ENCODE measurements at regions not wholly inside any gene's neighbourhood (a gene's known extent, or its start where the extent isn't known, plus 50 kb on each side); places are given as distances from the start of the nearest gene placed in this dataset.
"Not testable (repeated sequence)": the region's sequence is repeated elsewhere in the genome, so short reads cannot be mapped to it uniquely, and the experiment has no call there.

DNA sequence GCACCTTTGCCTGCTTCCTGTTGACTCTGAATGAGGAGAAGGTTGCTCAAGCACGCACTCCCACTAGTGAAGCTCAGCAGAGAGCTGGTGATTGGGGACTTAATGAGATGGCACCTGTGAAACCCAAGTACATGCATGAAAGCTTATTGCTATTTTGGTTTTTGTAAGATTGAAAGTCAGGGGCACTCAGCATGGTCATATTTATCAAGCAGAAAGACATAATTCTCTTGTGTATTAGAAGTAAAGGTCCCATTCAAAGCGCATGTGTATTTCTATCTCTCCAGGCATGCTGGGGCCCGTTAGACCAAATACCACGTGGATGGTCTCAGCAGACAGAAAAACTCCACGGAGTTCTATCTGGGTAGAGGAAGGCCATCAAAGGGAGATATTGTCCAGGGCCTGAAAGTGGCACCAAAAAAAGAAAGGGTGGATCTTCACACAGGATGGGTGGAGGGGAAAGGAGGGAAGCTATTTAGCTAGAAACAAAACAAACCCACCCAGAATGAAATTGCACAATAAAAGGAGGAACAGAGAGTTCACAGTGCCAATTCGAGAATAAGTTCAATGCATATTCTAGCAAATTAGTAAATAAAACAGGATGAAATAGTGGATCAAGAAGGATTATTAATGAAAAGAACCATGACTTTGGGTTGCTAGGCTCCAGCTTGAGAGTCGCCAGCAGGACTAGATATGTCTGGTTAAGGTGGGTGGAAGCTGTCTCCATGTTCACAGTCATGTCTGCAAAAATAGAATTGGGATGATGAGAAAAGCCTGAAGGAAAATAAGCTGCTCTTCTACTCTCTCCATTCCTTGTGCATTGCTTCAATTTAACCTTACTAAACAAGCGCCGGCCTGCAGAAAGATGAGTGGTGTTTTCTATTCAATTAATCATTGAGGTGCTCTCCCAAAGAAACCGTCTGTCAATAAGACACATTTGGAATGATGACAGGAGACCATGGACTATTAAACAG is 224.9 kb upstream of the DTNBP1 start:
- Histone ChIP-seq H3K27me3 (replicated peaks; ENCODE audit: insufficient read depth) (no peaks in the 10 kb centered on the region), H3K4me3 (no peak overlapping the region), H3K36me3 (no peaks in the 10 kb centered on the region), H3K9me3 (no peaks in the 10 kb centered on the region), H3K4me1 (replicated peaks) (no peaks in the 10 kb centered on the region), H3K27ac (no peak overlapping the region)
- no peak for DNase-seq (ENCODE audit: low spot score)
- 51% methylated on average over 10 of the region's 10 CpGs for WGBS
- no peak for TF ChIP-seq POLR2AphosphoS5 (IDR thresholded peaks at IDR 0.05)
- TF ChIP-seq CTCF (IDR thresholded peaks at IDR 0.05): no peak
- TF ChIP-seq POLR2A (IDR thresholded peaks at IDR 0.05): no peak
- intact Hi-C loops (cut with DNase I): no loop called here

GRCh38 chr6:15885624-15886023 is 222.8 kb upstream of the DTNBP1 start:
- no peak overlapping the region for H3K27ac ChIP-seq
- 93% methylated on average over 5 of the region's 5 CpGs for WGBS
- no peaks in the 10 kb centered on the region for H3K36me3 ChIP-seq
- H3K4me1 ChIP-seq (replicated peaks): no peaks in the 10 kb centered on the region
- no peak for TF ChIP-seq POLR2A (IDR thresholded peaks at IDR 0.05)
- TF ChIP-seq CTCF (IDR thresholded peaks at IDR 0.05): no peak
- TF ChIP-seq POLR2AphosphoS5 (IDR thresholded peaks at IDR 0.05): no peak
- no peaks in the 10 kb centered on the region for H3K27me3 ChIP-seq (replicated peaks; ENCODE audit: insufficient read depth)
- no peak overlapping the region for H3K4me3 ChIP-seq
- DNase-seq (ENCODE audit: low spot score): no peak
- intact Hi-C loops (cut with DNase I): no loop called here
- no peaks in the 10 kb centered on the region for H3K9me3 ChIP-seq

GRCh38 chr6:15883593-15883992 is 220.8 kb upstream of the DTNBP1 start:
- H3K9me3 ChIP-seq; H3K27me3 ChIP-seq (replicated peaks; ENCODE audit: insufficient read depth); intact Hi-C loops (cut with DNase I); H3K27ac ChIP-seq; H3K36me3 ChIP-seq; H3K4me1 ChIP-seq (replicated peaks); DNase-seq (ENCODE audit: low spot score); H3K4me3 ChIP-seq: not testable (repeated sequence)
- WGBS: 95% methylated on average over 10 of the region's 10 CpGs

DNA sequence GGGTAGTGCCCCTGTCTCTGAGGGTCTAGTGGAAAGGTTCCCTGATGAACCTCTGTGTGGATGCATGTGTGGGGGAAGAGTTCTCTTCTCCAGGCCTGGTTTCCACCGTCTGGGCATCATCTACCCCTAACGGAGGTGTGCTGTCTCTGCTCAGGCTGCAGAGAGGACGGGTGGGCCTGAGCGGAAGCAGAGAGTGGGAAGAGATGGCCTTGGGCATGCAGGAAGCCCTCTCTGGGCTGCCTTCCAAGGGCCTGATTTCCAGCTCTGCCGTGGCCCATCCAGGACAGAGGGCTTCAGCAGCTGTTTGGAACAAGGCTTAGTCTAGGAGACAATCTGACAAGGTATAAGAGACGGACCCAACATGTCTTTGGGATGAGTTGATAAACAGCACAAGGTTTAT is 220.1 kb upstream of the DTNBP1 start:
- Histone ChIP-seq H3K36me3 (no peaks in the 10 kb centered on the region), H3K27ac (no peak overlapping the region), H3K4me1 (replicated peaks) (no peaks in the 10 kb centered on the region), H3K4me3 (no peak overlapping the region), H3K9me3 (no peaks in the 10 kb centered on the region), H3K27me3 (replicated peaks; ENCODE audit: insufficient read depth) (no peaks in the 10 kb centered on the region)
- 82% methylated on average over 6 of the region's 6 CpGs for WGBS
- no peak for TF ChIP-seq CTCF (IDR thresholded peaks at IDR 0.05)
- no peak for TF ChIP-seq POLR2AphosphoS5 (IDR thresholded peaks at IDR 0.05)
- intact Hi-C loops (cut with DNase I): no loop called here
- no peak for DNase-seq (ENCODE audit: low spot score)

DNA sequence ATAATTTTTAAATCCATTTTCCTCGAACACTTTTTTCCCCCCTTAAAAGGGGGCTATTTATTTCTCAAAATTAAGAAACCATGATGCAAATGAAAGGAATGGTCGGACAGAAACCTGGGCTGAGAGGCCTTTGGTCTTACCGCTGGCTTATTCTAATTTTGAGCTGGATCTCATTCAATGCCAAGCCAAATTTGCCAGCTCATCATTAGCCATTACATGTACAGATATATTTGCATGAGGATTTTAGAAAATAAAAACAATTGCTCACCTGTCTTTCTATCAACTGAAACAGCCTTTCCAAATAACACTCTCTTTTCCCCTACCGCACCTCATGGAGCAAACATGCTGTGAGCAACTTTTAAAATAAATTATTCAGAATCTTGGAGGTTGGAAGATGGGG is 219.5 kb upstream of the DTNBP1 start:
- Histone ChIP-seq H3K4me1 (replicated peaks) (no peaks in the 10 kb centered on the region), H3K9me3 (no peaks in the 10 kb centered on the region), H3K27me3 (replicated peaks; ENCODE audit: insufficient read depth) (no peaks in the 10 kb centered on the region), H3K27ac (no peak overlapping the region), H3K4me3 (no peak overlapping the region), H3K36me3 (no peaks in the 10 kb centered on the region)
- TF ChIP-seq POLR2A (IDR thresholded peaks at IDR 0.05) (no peak), CTCF (IDR thresholded peaks at IDR 0.05) (no peak), POLR2AphosphoS5 (IDR thresholded peaks at IDR 0.05) (no peak)
- no peak for DNase-seq (ENCODE audit: low spot score)
- 85% methylated on average over 4 of the region's 4 CpGs for WGBS
- intact Hi-C loops (cut with DNase I): no loop called here

Measured in prostate gland (tissue), 2 donors.